ENCODE measurements at regions not wholly inside any gene's neighbourhood (a gene's known extent, or its start where the extent isn't known, plus 50 kb on each side); places are given as distances from the start of the nearest gene placed in this dataset.
"Not testable (repeated sequence)": the region's sequence is repeated elsewhere in the genome, so short reads cannot be mapped to it uniquely, and the experiment has no call there.

DNA sequence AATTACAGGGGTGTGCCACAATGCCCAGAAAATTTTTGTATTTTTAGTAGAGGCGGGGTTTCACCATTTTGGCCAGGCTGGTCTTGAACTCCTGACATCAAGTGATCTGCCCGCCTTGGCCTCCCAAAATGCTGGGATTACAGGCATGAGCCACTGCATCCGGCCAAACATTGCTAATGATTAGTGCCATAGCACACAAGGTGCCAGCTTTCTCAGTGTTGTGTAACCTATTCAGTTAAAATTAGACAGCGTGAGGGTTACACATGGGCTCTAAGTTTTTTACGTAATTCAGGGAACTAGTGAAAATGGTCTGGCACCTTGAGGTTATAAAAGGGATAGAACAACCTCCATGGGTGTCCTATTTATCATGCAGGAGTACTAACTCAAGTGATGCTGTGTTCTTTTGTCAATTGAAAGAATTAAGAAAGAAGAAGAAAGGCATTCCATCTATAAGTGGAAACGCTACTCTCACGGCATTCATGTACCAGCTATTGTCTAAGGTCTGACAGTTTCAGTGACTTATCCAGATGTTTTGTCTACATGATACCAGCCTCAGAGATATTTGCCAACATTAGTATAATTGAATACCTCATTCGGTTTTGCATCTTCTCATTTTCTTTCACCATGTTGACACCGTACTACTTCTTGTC is 84.7 kb downstream of the EOMES start:
- CTCF ChIA-PET = interaction anchor here (0.7 kb wide), 1 partner anchor 16 kb away, joined by 3 read pairs; no protein-coding TSS in a partner anchor

DNA sequence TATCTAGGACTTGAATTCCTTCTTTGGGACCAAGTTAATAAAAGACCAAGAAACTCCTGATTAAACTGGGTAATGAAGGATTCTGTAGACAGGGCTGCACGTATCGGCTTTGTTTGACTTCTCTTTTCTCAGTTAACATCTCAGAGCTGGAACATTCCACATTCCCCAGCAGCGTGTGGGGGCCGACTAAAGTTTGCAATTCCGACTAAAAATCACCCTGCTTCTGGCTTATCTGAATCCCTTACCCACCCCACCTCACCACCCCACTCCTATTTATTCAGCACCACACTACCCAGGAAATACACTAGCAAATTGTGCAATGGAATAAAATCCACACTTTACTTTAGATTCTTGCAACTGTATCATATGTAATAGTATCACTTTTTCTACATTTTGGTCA is 87.1 kb downstream of the EOMES start:
- H3K4me3 ChIP-seq (ENCODE audit: low read depth, low read length); H3K36me3 ChIP-seq (ENCODE audit: control insufficient read depth in 2 of 2, insufficient read depth in 1 of 2, low read length in 2 of 2); CTCF ChIA-PET; H3K27ac ChIP-seq (ENCODE audit: extremely low read depth, low read depth, low read length); H3K9me3 ChIP-seq (ENCODE audit: control insufficient read depth, insufficient read depth, low read depth, low read length); H3K4me1 ChIP-seq (ENCODE audit: control insufficient read depth, insufficient read depth, low read length); POLR2A ChIA-PET: not testable (repeated sequence)

More for the DNA sequence above, 84.7 kb downstream of the EOMES start:
- POLR2A ChIA-PET = no interaction called here
- no peak overlapping the region for H3K4me3 ChIP-seq (ENCODE audit: low read depth, low read length)
- TF ChIP-seq ZNF571 (tag by site-specific recombination; IDR thresholded peaks at IDR 0.05) = no peak
- TF ChIP-seq, protein P1, sequence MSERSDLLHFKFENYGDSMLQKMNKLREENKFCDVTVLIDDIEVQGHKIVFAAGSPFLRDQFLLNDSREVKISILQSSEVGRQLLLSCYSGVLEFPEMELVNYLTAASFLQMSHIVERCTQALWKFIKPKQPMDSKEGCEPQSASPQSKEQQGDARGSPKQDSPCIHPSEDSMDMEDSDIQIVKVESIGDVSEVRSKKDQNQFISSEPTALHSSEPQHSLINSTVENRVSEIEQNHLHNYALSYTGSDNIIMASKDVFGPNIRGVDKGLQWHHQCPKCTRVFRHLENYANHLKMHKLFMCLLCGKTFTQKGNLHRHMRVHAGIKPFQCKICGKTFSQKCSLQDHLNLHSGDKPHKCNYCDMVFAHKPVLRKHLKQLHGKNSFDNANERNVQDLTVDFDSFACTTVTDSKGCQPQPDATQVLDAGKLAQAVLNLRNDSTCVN (tag by site-specific recombination; optimal IDR thresholded peaks at IDR 0.05) = no peak
- no peak for TF ChIP-seq ZNF335 (tag by site-specific recombination; conservative IDR thresholded peaks at IDR 0.05)
- TF ChIP-seq ZNF211 (tag by site-specific recombination; IDR thresholded peaks at IDR 0.05; ENCODE audit: low read depth) = no peak
- TF ChIP-seq ZNF707 (tag by site-specific recombination; IDR thresholded peaks at IDR 0.05) = no peak
- TF ChIP-seq ZBTB20 (tag by site-specific recombination; IDR thresholded peaks at IDR 0.05) = no peak
- no peak for TF ChIP-seq SP7 (tag by site-specific recombination; IDR thresholded peaks at IDR 0.05)
- no peak for TF ChIP-seq ZNF2 (tag by site-specific recombination; IDR thresholded peaks at IDR 0.05)
- no peak for TF ChIP-seq KLF9 (tag by site-specific recombination; IDR thresholded peaks at IDR 0.05; ENCODE audit: low read depth)
- TF ChIP-seq, protein P2, sequence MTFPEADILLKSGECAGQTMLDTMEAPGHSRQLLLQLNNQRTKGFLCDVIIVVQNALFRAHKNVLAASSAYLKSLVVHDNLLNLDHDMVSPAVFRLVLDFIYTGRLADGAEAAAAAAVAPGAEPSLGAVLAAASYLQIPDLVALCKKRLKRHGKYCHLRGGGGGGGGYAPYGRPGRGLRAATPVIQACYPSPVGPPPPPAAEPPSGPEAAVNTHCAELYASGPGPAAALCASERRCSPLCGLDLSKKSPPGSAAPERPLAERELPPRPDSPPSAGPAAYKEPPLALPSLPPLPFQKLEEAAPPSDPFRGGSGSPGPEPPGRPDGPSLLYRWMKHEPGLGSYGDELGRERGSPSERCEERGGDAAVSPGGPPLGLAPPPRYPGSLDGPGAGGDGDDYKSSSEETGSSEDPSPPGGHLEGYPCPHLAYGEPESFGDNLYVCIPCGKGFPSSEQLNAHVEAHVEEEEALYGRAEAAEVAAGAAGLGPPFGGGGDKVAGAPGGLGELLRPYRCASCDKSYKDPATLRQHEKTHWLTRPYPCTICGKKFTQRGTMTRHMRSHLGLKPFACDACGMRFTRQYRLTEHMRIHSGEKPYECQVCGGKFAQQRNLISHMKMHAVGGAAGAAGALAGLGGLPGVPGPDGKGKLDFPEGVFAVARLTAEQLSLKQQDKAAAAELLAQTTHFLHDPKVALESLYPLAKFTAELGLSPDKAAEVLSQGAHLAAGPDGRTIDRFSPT (tag by site-specific recombination; IDR thresholded peaks at IDR 0.05) = no peak
- no peak for TF ChIP-seq YY2 (tag by site-specific recombination; IDR thresholded peaks at IDR 0.05)
- no peak for TF ChIP-seq BCL11A (tag by site-specific recombination; IDR thresholded peaks at IDR 0.05; ENCODE audit: low read depth)
- no peak for TF ChIP-seq ZNF239 (tag by site-specific recombination; IDR thresholded peaks at IDR 0.05)
- H3K4me1 ChIP-seq (ENCODE audit: control insufficient read depth, insufficient read depth, low read length) = no peaks in the 10 kb centered on the region
- no peaks in the 10 kb centered on the region for H3K36me3 ChIP-seq (ENCODE audit: control insufficient read depth in 2 of 2, insufficient read depth in 1 of 2, low read length in 2 of 2)
- no peak overlapping the region for H3K27ac ChIP-seq (ENCODE audit: extremely low read depth, low read depth, low read length)
- no peaks in the 10 kb centered on the region for H3K9me3 ChIP-seq (ENCODE audit: control insufficient read depth, insufficient read depth, low read depth, low read length)

DNA sequence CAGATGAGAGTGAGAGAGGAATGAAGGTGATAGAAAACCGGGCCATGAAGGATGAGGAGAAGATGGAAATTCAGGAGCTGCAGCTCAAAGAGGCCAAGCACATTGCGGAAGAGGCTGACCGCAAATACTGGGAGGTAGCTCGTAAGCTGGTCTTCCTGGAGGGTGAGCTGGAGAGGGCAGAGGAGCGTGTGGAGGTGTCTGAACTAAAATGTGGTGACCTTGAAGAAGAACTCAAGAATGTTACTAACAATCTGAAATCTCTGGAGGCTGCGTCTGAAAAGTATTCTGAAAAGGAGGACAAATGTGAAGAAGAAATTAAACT is 88.9 kb downstream of the EOMES start:
- Histone ChIP-seq H3K4me3 (ENCODE audit: low read depth, low read length) (peak overlapping the region; percentile 58), H3K36me3 (ENCODE audit: control insufficient read depth in 2 of 2, insufficient read depth in 1 of 2, low read length in 2 of 2) (no peaks in the 10 kb centered on the region), H3K9me3 (ENCODE audit: control insufficient read depth, insufficient read depth, low read depth, low read length) (no peaks in the 10 kb centered on the region), H3K27ac (ENCODE audit: extremely low read depth, low read depth, low read length) (peak overlapping the region; percentile 68), H3K4me1 (ENCODE audit: control insufficient read depth, insufficient read depth, low read length) (no peaks in the 10 kb centered on the region)
- POLR2A ChIA-PET = no interaction called here
- CTCF ChIA-PET = interaction anchor here (1.1 kb wide), 1 partner anchor 47 kb away, joined by 3 read pairs; no protein-coding TSS in a partner anchor
- TF ChIP-seq, protein P3, sequence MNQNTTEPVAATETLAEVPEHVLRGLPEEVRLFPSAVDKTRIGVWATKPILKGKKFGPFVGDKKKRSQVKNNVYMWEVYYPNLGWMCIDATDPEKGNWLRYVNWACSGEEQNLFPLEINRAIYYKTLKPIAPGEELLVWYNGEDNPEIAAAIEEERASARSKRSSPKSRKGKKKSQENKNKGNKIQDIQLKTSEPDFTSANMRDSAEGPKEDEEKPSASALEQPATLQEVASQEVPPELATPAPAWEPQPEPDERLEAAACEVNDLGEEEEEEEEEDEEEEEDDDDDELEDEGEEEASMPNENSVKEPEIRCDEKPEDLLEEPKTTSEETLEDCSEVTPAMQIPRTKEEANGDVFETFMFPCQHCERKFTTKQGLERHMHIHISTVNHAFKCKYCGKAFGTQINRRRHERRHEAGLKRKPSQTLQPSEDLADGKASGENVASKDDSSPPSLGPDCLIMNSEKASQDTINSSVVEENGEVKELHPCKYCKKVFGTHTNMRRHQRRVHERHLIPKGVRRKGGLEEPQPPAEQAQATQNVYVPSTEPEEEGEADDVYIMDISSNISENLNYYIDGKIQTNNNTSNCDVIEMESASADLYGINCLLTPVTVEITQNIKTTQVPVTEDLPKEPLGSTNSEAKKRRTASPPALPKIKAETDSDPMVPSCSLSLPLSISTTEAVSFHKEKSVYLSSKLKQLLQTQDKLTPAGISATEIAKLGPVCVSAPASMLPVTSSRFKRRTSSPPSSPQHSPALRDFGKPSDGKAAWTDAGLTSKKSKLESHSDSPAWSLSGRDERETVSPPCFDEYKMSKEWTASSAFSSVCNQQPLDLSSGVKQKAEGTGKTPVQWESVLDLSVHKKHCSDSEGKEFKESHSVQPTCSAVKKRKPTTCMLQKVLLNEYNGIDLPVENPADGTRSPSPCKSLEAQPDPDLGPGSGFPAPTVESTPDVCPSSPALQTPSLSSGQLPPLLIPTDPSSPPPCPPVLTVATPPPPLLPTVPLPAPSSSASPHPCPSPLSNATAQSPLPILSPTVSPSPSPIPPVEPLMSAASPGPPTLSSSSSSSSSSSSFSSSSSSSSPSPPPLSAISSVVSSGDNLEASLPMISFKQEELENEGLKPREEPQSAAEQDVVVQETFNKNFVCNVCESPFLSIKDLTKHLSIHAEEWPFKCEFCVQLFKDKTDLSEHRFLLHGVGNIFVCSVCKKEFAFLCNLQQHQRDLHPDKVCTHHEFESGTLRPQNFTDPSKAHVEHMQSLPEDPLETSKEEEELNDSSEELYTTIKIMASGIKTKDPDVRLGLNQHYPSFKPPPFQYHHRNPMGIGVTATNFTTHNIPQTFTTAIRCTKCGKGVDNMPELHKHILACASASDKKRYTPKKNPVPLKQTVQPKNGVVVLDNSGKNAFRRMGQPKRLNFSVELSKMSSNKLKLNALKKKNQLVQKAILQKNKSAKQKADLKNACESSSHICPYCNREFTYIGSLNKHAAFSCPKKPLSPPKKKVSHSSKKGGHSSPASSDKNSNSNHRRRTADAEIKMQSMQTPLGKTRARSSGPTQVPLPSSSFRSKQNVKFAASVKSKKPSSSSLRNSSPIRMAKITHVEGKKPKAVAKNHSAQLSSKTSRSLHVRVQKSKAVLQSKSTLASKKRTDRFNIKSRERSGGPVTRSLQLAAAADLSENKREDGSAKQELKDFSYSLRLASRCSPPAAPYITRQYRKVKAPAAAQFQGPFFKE (tag by site-specific recombination; IDR thresholded peaks at IDR 0.05; ENCODE audit: borderline replicate concordance) = no peak
- TF ChIP-seq ZNF335 (tag by site-specific recombination; conservative IDR thresholded peaks at IDR 0.05) = peak; percentile 14
- TF ChIP-seq, protein P4, sequence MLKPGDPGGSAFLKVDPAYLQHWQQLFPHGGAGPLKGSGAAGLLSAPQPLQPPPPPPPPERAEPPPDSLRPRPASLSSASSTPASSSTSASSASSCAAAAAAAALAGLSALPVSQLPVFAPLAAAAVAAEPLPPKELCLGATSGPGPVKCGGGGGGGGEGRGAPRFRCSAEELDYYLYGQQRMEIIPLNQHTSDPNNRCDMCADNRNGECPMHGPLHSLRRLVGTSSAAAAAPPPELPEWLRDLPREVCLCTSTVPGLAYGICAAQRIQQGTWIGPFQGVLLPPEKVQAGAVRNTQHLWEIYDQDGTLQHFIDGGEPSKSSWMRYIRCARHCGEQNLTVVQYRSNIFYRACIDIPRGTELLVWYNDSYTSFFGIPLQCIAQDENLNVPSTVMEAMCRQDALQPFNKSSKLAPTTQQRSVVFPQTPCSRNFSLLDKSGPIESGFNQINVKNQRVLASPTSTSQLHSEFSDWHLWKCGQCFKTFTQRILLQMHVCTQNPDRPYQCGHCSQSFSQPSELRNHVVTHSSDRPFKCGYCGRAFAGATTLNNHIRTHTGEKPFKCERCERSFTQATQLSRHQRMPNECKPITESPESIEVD (tag by site-specific recombination; IDR thresholded peaks at IDR 0.05) = no peak
- TF ChIP-seq, protein P5, sequence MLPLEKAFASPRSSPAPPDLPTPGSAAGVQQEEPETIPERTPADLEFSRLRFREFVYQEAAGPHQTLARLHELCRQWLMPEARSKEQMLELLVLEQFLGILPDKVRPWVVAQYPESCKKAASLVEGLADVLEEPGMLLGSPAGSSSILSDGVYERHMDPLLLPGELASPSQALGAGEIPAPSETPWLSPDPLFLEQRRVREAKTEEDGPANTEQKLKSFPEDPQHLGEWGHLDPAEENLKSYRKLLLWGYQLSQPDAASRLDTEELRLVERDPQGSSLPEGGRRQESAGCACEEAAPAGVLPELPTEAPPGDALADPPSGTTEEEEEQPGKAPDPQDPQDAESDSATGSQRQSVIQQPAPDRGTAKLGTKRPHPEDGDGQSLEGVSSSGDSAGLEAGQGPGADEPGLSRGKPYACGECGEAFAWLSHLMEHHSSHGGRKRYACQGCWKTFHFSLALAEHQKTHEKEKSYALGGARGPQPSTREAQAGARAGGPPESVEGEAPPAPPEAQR (tag by site-specific recombination; IDR thresholded peaks at IDR 0.05) = no peak
- TF ChIP-seq, protein P1 (tag by site-specific recombination; optimal IDR thresholded peaks at IDR 0.05) = peak; percentile 35
- TF ChIP-seq ZNF585B (tag by site-specific recombination; IDR thresholded peaks at IDR 0.05) = no peak

Measured in HEK293 (cell line).